ENCODE measurements at regions not wholly inside any gene's neighbourhood (a gene's known extent, or its start where the extent isn't known, plus 50 kb on each side); places are given as distances from the start of the nearest gene placed in this dataset.

GRCh38 chr5:159657298-159657697 lies 259.0 kb upstream of the ADRA1B start:
- Histone ChIP-seq H3K27ac (ENCODE audit: low read depth, low read length) (no peak overlapping the region), H3K4me2 (ENCODE audit: insufficient read depth, low read length) (no peak overlapping the region), H2AFZ (ENCODE audit: low read length) (no peak overlapping the region), H3K79me2 (ENCODE audit: insufficient read depth, low read length) (no peaks in the 10 kb centered on the region), H3K27me3 (ENCODE audit: insufficient read depth, low read length) (no peaks in the 10 kb centered on the region), H3K4me1 (ENCODE audit: insufficient read depth, low read length) (no peaks in the 10 kb centered on the region), H4K20me1 (ENCODE audit: insufficient read depth, low read length) (no peaks in the 10 kb centered on the region), H3K4me3 (ENCODE audit: insufficient read depth, low read length) (no peak overlapping the region), H3K36me3 (ENCODE audit: insufficient read depth, low read length) (no peaks in the 10 kb centered on the region), H3K9me3 (ENCODE audit: low read depth, low read length) (no peaks in the 10 kb centered on the region)
- no peak for DNase-seq (ENCODE audit: insufficient read length, low spot score, missing footprints)
- no peak for TF ChIP-seq CTCF (IDR thresholded peaks at IDR 0.05; ENCODE audit: extremely low read depth, low read depth, low read length)

GRCh38 chr5:159657771-159658170 lies 258.5 kb upstream of the ADRA1B start:
- no peaks in the 10 kb centered on the region for H3K27me3 ChIP-seq (ENCODE audit: insufficient read depth, low read length)
- no peaks in the 10 kb centered on the region for H4K20me1 ChIP-seq (ENCODE audit: insufficient read depth, low read length)
- no peak overlapping the region for H3K4me2 ChIP-seq (ENCODE audit: insufficient read depth, low read length)
- no peak overlapping the region for H2AFZ ChIP-seq (ENCODE audit: low read length)
- H3K27ac ChIP-seq (ENCODE audit: low read depth, low read length): no peak overlapping the region
- no peak for TF ChIP-seq CTCF (IDR thresholded peaks at IDR 0.05; ENCODE audit: extremely low read depth, low read depth, low read length)
- no peak overlapping the region for H3K4me3 ChIP-seq (ENCODE audit: insufficient read depth, low read length)
- H3K79me2 ChIP-seq (ENCODE audit: insufficient read depth, low read length): no peaks in the 10 kb centered on the region
- H3K4me1 ChIP-seq (ENCODE audit: insufficient read depth, low read length): no peaks in the 10 kb centered on the region
- H3K9me3 ChIP-seq (ENCODE audit: low read depth, low read length): no peaks in the 10 kb centered on the region
- no peak for DNase-seq (ENCODE audit: insufficient read length, low spot score, missing footprints)
- H3K36me3 ChIP-seq (ENCODE audit: insufficient read depth, low read length): no peaks in the 10 kb centered on the region

- H3K36me3 ChIP-seq (ENCODE audit: insufficient read depth, low read length): no peaks in the 10 kb centered on the region
- H3K27me3 ChIP-seq (ENCODE audit: insufficient read depth, low read length): no peaks in the 10 kb centered on the region
- H3K9me3 ChIP-seq (ENCODE audit: low read depth, low read length): no peaks in the 10 kb centered on the region
- H3K4me2 ChIP-seq (ENCODE audit: insufficient read depth, low read length): no peak overlapping the region
- no peak overlapping the region for H2AFZ ChIP-seq (ENCODE audit: low read length)
- H3K4me3 ChIP-seq (ENCODE audit: insufficient read depth, low read length): no peak overlapping the region
- no peak for TF ChIP-seq CTCF (IDR thresholded peaks at IDR 0.05; ENCODE audit: extremely low read depth, low read depth, low read length)
- no peaks in the 10 kb centered on the region for H3K79me2 ChIP-seq (ENCODE audit: insufficient read depth, low read length)
- no peak for DNase-seq (ENCODE audit: insufficient read length, low spot score, missing footprints)
- H3K27ac ChIP-seq (ENCODE audit: low read depth, low read length): no peak overlapping the region
- no peaks in the 10 kb centered on the region for H3K4me1 ChIP-seq (ENCODE audit: insufficient read depth, low read length)
- no peaks in the 10 kb centered on the region for H4K20me1 ChIP-seq (ENCODE audit: insufficient read depth, low read length)
Observed at GRCh38 chr5:159658266-159658925, 257.9 kb upstream of the ADRA1B start.

DNA sequence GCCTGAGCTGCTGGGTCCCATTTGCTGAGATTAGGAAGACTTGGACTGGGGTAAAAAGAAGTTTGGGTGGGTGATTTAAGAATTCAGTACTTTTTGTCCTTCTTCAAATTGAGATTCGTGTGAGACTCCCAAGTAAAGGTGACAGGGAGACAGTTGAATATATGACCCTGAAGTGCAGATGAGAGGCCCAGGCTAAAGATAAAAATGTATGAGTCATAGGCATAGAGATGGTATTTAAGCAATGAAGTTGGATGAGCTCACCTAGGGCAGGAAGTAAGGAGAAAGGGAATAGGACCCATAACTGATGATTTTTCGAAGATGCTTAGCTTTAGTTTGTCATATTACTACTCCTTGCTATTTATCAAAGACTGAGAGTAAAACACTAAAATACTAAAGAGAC lies 255.9 kb upstream of the ADRA1B start:
- TF ChIP-seq CTCF (IDR thresholded peaks at IDR 0.05; ENCODE audit: extremely low read depth, low read depth, low read length): no peak
- Histone ChIP-seq H3K27me3 (ENCODE audit: insufficient read depth, low read length) (no peaks in the 10 kb centered on the region), H3K27ac (ENCODE audit: low read depth, low read length) (no peak overlapping the region), H3K36me3 (ENCODE audit: insufficient read depth, low read length) (no peaks in the 10 kb centered on the region), H4K20me1 (ENCODE audit: insufficient read depth, low read length) (no peaks in the 10 kb centered on the region), H3K9me3 (ENCODE audit: low read depth, low read length) (no peaks in the 10 kb centered on the region), H2AFZ (ENCODE audit: low read length) (no peak overlapping the region), H3K4me2 (ENCODE audit: insufficient read depth, low read length) (no peak overlapping the region), H3K79me2 (ENCODE audit: insufficient read depth, low read length) (no peaks in the 10 kb centered on the region), H3K4me3 (ENCODE audit: insufficient read depth, low read length) (no peak overlapping the region), H3K4me1 (ENCODE audit: insufficient read depth, low read length) (no peaks in the 10 kb centered on the region)
- no peak for DNase-seq (ENCODE audit: insufficient read length, low spot score, missing footprints)

Measured in osteoblast (primary cell).